ENCODE measurements at regions not wholly inside any gene's neighbourhood (a gene's known extent, or its start where the extent isn't known, plus 50 kb on each side); places are given as distances from the start of the nearest gene placed in this dataset.

GRCh38 chr5:175235251-175235960 lies 208.6 kb downstream of the DRD1 start:
- WGBS (ENCODE audit: insufficient coverage) = 90% methylated on average over 9 of the region's 9 CpGs
- CTCF ChIA-PET = interaction anchor here (1.1 kb wide), 1 partner anchor 12 kb away, joined by 3 read pairs; no protein-coding TSS in a partner anchor
- POLR2A ChIA-PET = no interaction called here
- Histone ChIP-seq H3K36me3 (ENCODE audit: control insufficient read depth in 4 of 4, insufficient read depth in 4 of 4, low read length in 3 of 4) (no peaks in the 10 kb centered on the region), H3K27me3 (replicated peaks in 2 of 5; ENCODE audit: control insufficient read depth in 4 of 5, insufficient read depth in 5 of 5, low read length in 4 of 5) (peaks cover 0 to 1% (median 0%) of the 10 kb centered on the region in 5 experiments), H3K9me3 (ENCODE audit: control extremely low read depth in 1 of 5, control insufficient read depth in 4 of 5, insufficient read depth in 2 of 5, low read depth in 1 of 5, low read length in 4 of 5) (no peaks in the 10 kb centered on the region), H3K27ac (ENCODE audit: insufficient read depth in 1 of 2, low read depth in 1 of 2, low read length in 2 of 2, poor library complexity in 1 of 2, severe bottlenecking in 2 of 2) (no peak overlapping the region), H3K4me3 (ENCODE audit: control insufficient read depth in 1 of 7, extremely low read depth in 1 of 7, insufficient read depth in 4 of 7, low read depth in 2 of 7, low read length in 6 of 7) (no peak overlapping the region), H3K4me1 (ENCODE audit: control extremely low read depth in 1 of 4, control insufficient read depth in 4 of 4, insufficient read depth in 4 of 4, low read length in 3 of 4) (no peaks in the 10 kb centered on the region)
- DNase-seq = no peak

- no peaks in the 10 kb centered on the region for H3K36me3 ChIP-seq (ENCODE audit: control insufficient read depth in 4 of 4, insufficient read depth in 4 of 4, low read length in 3 of 4)
- CTCF ChIA-PET = no interaction called here
- no peak overlapping the region for H3K27ac ChIP-seq (ENCODE audit: insufficient read depth in 1 of 2, low read depth in 1 of 2, low read length in 2 of 2, poor library complexity in 1 of 2, severe bottlenecking in 2 of 2)
- WGBS (ENCODE audit: insufficient coverage) = 75% methylated on average over 6 of the region's 7 CpGs
- no peak for DNase-seq
- no peak overlapping the region for H3K4me3 ChIP-seq (ENCODE audit: control insufficient read depth in 1 of 7, extremely low read depth in 1 of 7, insufficient read depth in 4 of 7, low read depth in 2 of 7, low read length in 6 of 7)
- H3K9me3 ChIP-seq (ENCODE audit: control extremely low read depth in 1 of 5, control insufficient read depth in 4 of 5, insufficient read depth in 2 of 5, low read depth in 1 of 5, low read length in 4 of 5) = no peaks in the 10 kb centered on the region
- POLR2A ChIA-PET = no interaction called here
- H3K4me1 ChIP-seq (ENCODE audit: control extremely low read depth in 1 of 4, control insufficient read depth in 4 of 4, insufficient read depth in 4 of 4, low read length in 3 of 4) = no peaks in the 10 kb centered on the region
- H3K27me3 ChIP-seq (replicated peaks in 2 of 5; ENCODE audit: control insufficient read depth in 4 of 5, insufficient read depth in 5 of 5, low read length in 4 of 5) = peaks cover 0 to 1% (median 0%) of the 10 kb centered on the region in 5 experiments
Observed at GRCh38 chr5:175230299-175230698, 213.7 kb downstream of the DRD1 start.

GRCh38 chr5:175226506-175226905 lies 217.5 kb downstream of the DRD1 start:
- no peak overlapping the region for H3K27ac ChIP-seq (ENCODE audit: insufficient read depth in 1 of 2, low read depth in 1 of 2, low read length in 2 of 2, poor library complexity in 1 of 2, severe bottlenecking in 2 of 2)

GRCh38 chr5:175223291-175223690 lies 220.7 kb downstream of the DRD1 start:
- Histone ChIP-seq H3K4me3 (ENCODE audit: control insufficient read depth in 1 of 7, extremely low read depth in 1 of 7, insufficient read depth in 4 of 7, low read depth in 2 of 7, low read length in 6 of 7) (no peak overlapping the region), H3K27ac (ENCODE audit: insufficient read depth in 1 of 2, low read depth in 1 of 2, low read length in 2 of 2, poor library complexity in 1 of 2, severe bottlenecking in 2 of 2) (no peak overlapping the region), H3K36me3 (ENCODE audit: control insufficient read depth in 4 of 4, insufficient read depth in 4 of 4, low read length in 3 of 4) (no peaks in the 10 kb centered on the region), H3K27me3 (replicated peaks in 2 of 5; ENCODE audit: control insufficient read depth in 4 of 5, insufficient read depth in 5 of 5, low read length in 4 of 5) (peaks cover 0 to 17% (median 0%) of the 10 kb centered on the region in 5 experiments), H3K9me3 (ENCODE audit: control extremely low read depth in 1 of 5, control insufficient read depth in 4 of 5, insufficient read depth in 2 of 5, low read depth in 1 of 5, low read length in 4 of 5) (no peaks in the 10 kb centered on the region), H3K4me1 (ENCODE audit: control extremely low read depth in 1 of 4, control insufficient read depth in 4 of 4, insufficient read depth in 4 of 4, low read length in 3 of 4) (no peaks in the 10 kb centered on the region)
- POLR2A ChIA-PET = interaction anchor here (0.6 kb wide), 1 partner anchor 266 kb away, joined by 7 read pairs; no protein-coding TSS in a partner anchor
- WGBS (ENCODE audit: insufficient coverage) = 64% methylated on average over 5 of the region's 7 CpGs
- DNase-seq = no peak
- CTCF ChIA-PET = interaction anchor here (1.0 to 1.8 kb wide), 2 partner anchors 9 to 12 kb away, joined by 3 to 4 read pairs; no protein-coding TSS in a partner anchor

More at GRCh38 chr5:175226506-175226905, 217.5 kb downstream of the DRD1 start:
- H3K9me3 ChIP-seq (ENCODE audit: control extremely low read depth in 1 of 5, control insufficient read depth in 4 of 5, insufficient read depth in 2 of 5, low read depth in 1 of 5, low read length in 4 of 5) = no peaks in the 10 kb centered on the region
- ChIA-PET CTCF (no interaction called here), POLR2A (no interaction called here)
- peaks cover 0 to 15% (median 0%) of the 10 kb centered on the region in 5 experiments for H3K27me3 ChIP-seq (replicated peaks in 2 of 5; ENCODE audit: control insufficient read depth in 4 of 5, insufficient read depth in 5 of 5, low read length in 4 of 5)
- H3K4me1 ChIP-seq (ENCODE audit: control extremely low read depth in 1 of 4, control insufficient read depth in 4 of 4, insufficient read depth in 4 of 4, low read length in 3 of 4) = no peaks in the 10 kb centered on the region
- DNase-seq = no peak
- WGBS (ENCODE audit: insufficient coverage) = 100% methylated on average over 1 of the region's 1 CpG
- H3K36me3 ChIP-seq (ENCODE audit: control insufficient read depth in 4 of 4, insufficient read depth in 4 of 4, low read length in 3 of 4) = no peaks in the 10 kb centered on the region
- no peak overlapping the region for H3K4me3 ChIP-seq (ENCODE audit: control insufficient read depth in 1 of 7, extremely low read depth in 1 of 7, insufficient read depth in 4 of 7, low read depth in 2 of 7, low read length in 6 of 7)

GRCh38 chr5:175222621-175223020 lies 221.4 kb downstream of the DRD1 start:
- Histone ChIP-seq H3K36me3 (ENCODE audit: control insufficient read depth in 4 of 4, insufficient read depth in 4 of 4, low read length in 3 of 4) (no peaks in the 10 kb centered on the region), H3K4me1 (ENCODE audit: control extremely low read depth in 1 of 4, control insufficient read depth in 4 of 4, insufficient read depth in 4 of 4, low read length in 3 of 4) (no peaks in the 10 kb centered on the region), H3K27ac (ENCODE audit: insufficient read depth in 1 of 2, low read depth in 1 of 2, low read length in 2 of 2, poor library complexity in 1 of 2, severe bottlenecking in 2 of 2) (no peak overlapping the region), H3K4me3 (ENCODE audit: control insufficient read depth in 1 of 7, extremely low read depth in 1 of 7, insufficient read depth in 4 of 7, low read depth in 2 of 7, low read length in 6 of 7) (no peak overlapping the region), H3K27me3 (replicated peaks in 2 of 5; ENCODE audit: control insufficient read depth in 4 of 5, insufficient read depth in 5 of 5, low read length in 4 of 5) (peaks cover 0 to 17% (median 0%) of the 10 kb centered on the region in 5 experiments), H3K9me3 (ENCODE audit: control extremely low read depth in 1 of 5, control insufficient read depth in 4 of 5, insufficient read depth in 2 of 5, low read depth in 1 of 5, low read length in 4 of 5) (no peaks in the 10 kb centered on the region)
- ChIA-PET CTCF (interaction anchor here (1.0 kb wide), 1 partner anchor 13 kb away, joined by 3 read pairs; no protein-coding TSS in a partner anchor), POLR2A (no interaction called here)
- no peak for DNase-seq
- 83% methylated on average over 2 of the region's 2 CpGs for WGBS (ENCODE audit: insufficient coverage)

- POLR2A ChIA-PET = no interaction called here
- 100% methylated on average over 1 of the region's 1 CpG for WGBS (ENCODE audit: insufficient coverage)
- no peaks in the 10 kb centered on the region for H3K4me1 ChIP-seq (ENCODE audit: control extremely low read depth in 1 of 4, control insufficient read depth in 4 of 4, insufficient read depth in 4 of 4, low read length in 3 of 4)
Observed at GRCh38 chr5:175220549-175220948, 223.4 kb downstream of the DRD1 start.

GRCh38 chr5:175219366-175219765 lies 224.6 kb downstream of the DRD1 start:
- Histone ChIP-seq H3K9me3 (ENCODE audit: control extremely low read depth in 1 of 5, control insufficient read depth in 4 of 5, insufficient read depth in 2 of 5, low read depth in 1 of 5, low read length in 4 of 5) (no peaks in the 10 kb centered on the region), H3K4me3 (ENCODE audit: control insufficient read depth in 1 of 7, extremely low read depth in 1 of 7, insufficient read depth in 4 of 7, low read depth in 2 of 7, low read length in 6 of 7) (no peak overlapping the region), H3K4me1 (ENCODE audit: control extremely low read depth in 1 of 4, control insufficient read depth in 4 of 4, insufficient read depth in 4 of 4, low read length in 3 of 4) (no peaks in the 10 kb centered on the region), H3K36me3 (ENCODE audit: control insufficient read depth in 4 of 4, insufficient read depth in 4 of 4, low read length in 3 of 4) (no peaks in the 10 kb centered on the region), H3K27me3 (replicated peaks in 2 of 5; ENCODE audit: control insufficient read depth in 4 of 5, insufficient read depth in 5 of 5, low read length in 4 of 5) (peaks cover 0 to 15% (median 0%) of the 10 kb centered on the region in 5 experiments), H3K27ac (ENCODE audit: insufficient read depth in 1 of 2, low read depth in 1 of 2, low read length in 2 of 2, poor library complexity in 1 of 2, severe bottlenecking in 2 of 2) (no peak overlapping the region)
- WGBS (ENCODE audit: insufficient coverage) = no CpG with 5 or more reads among the region's 2 CpGs
- DNase-seq = no peak
- ChIA-PET CTCF (no interaction called here), POLR2A (no interaction called here)

More at GRCh38 chr5:175220549-175220948, 223.4 kb downstream of the DRD1 start:
- Histone ChIP-seq H3K27me3 (replicated peaks in 2 of 5; ENCODE audit: control insufficient read depth in 4 of 5, insufficient read depth in 5 of 5, low read length in 4 of 5) (peaks cover 0 to 17% (median 0%) of the 10 kb centered on the region in 5 experiments), H3K27ac (ENCODE audit: insufficient read depth in 1 of 2, low read depth in 1 of 2, low read length in 2 of 2, poor library complexity in 1 of 2, severe bottlenecking in 2 of 2) (no peak overlapping the region), H3K9me3 (ENCODE audit: control extremely low read depth in 1 of 5, control insufficient read depth in 4 of 5, insufficient read depth in 2 of 5, low read depth in 1 of 5, low read length in 4 of 5) (no peaks in the 10 kb centered on the region), H3K36me3 (ENCODE audit: control insufficient read depth in 4 of 4, insufficient read depth in 4 of 4, low read length in 3 of 4) (no peaks in the 10 kb centered on the region), H3K4me3 (ENCODE audit: control insufficient read depth in 1 of 7, extremely low read depth in 1 of 7, insufficient read depth in 4 of 7, low read depth in 2 of 7, low read length in 6 of 7) (no peak overlapping the region)
- CTCF ChIA-PET = no interaction called here
- no peak for DNase-seq
